Ovary (tissue), 7 donors: ENCODE measurements at regions not wholly inside any gene's neighbourhood (a gene's known extent, or its start where the extent isn't known, plus 50 kb on each side); places are given as distances from the start of the nearest gene placed in this dataset.

ENCODE experiments used
- DNase-seq, 5 donors: peaks; one replicate each; pipeline ENCODE4 v3.0.0-alpha.2; 2019 to 2020
- H3K27ac ChIP-seq, 2 donors: fragments of 200-600 bp; one replicate each; pipeline versions ENCODE4 v1.5.1 to v1.8.0; 2019 to 2022
- H3K27me3 ChIP-seq: fragments of 200-600 bp; one replicate; pipeline ENCODE4 v1.8.0; 2022
- H3K36me3 ChIP-seq: fragments of 200-600 bp; sonication (generic); one replicate; pipeline ENCODE4 v1.5.1; 2019
- H3K4me1 ChIP-seq: one replicate; pipeline ENCODE4 v1.8.1; 2013; ENCODE audit warnings: mild to moderate bottlenecking, moderate library complexity; ENCODE audit not compliant: insufficient read depth
- H3K4me3 ChIP-seq: fragments of 200-600 bp; sonication (generic); one replicate; pipeline ENCODE4 v1.5.1; 2017
- H3K9me3 ChIP-seq, 2 donors: fragments of 200-600 bp in 1 of 2; sonication (generic) in 1 of 2; one replicate each; pipeline versions ENCODE4 v1.5.1 to v1.8.1; 2013 to 2019; ENCODE audit warnings: mild to moderate bottlenecking in 1 of 2, moderate library complexity in 1 of 2
- EP300 ChIP-seq: sonication (generic); formaldehyde crosslinking; IDR thresholded peaks from one replicate; pipeline ENCODE4 v1.6.1; 2017; ENCODE audit warnings: antibody characterized with exemption
- POLR2A ChIP-seq: fragments of 450-650 bp; IDR thresholded peaks from one replicate; pipeline ENCODE4 v1.6.1; 2017; ENCODE audit warnings: antibody characterized with exemption, mild to moderate bottlenecking, moderate library complexity
- WGBS, 3 donors: extraction: QIAGEN DNeasy Blood & Tissue Kit in 1 of 3; methylation state at CpG; one replicate each; pipeline versions ENCODE4 v1.1.5 to v1.1.7; 2013 to 2017; 5-methylcytosine and 5-hydroxymethylcytosine counted together
- intact Hi-C, 4 donors: fragments of 100-400 bp; cut with DNase I; formaldehyde crosslinking; loops; one replicate each; pipeline versions ENCODE4 v1.11.0 to v1.15.1; 2022 to 2023
- TF ChIP-seq, protein P1 (sequence below), 3 donors: fragments of 450-650 bp in 2 of 3; fragments of 200-600 bp in 1 of 3; IDR thresholded peaks; one replicate each; pipeline versions ENCODE4 v1.5.1 to v1.8.0; 2016 to 2022; ENCODE audit warnings: antibody characterized with exemption in 3 of 3, mild to moderate bottlenecking in 1 of 3
- donor health status: DM: no; HTN: no; CAD: no; lungs with moderate emphysema.
- donor health status: DM: no; HTN: no; CAD: no.
- donor health status: Bipolar disorder and iron deficiency.
- donor health status: DM: no; HTN: no; CAD: no.
- donor health status: DM: yes; HTN: yes; CAD: no.

DNA sequence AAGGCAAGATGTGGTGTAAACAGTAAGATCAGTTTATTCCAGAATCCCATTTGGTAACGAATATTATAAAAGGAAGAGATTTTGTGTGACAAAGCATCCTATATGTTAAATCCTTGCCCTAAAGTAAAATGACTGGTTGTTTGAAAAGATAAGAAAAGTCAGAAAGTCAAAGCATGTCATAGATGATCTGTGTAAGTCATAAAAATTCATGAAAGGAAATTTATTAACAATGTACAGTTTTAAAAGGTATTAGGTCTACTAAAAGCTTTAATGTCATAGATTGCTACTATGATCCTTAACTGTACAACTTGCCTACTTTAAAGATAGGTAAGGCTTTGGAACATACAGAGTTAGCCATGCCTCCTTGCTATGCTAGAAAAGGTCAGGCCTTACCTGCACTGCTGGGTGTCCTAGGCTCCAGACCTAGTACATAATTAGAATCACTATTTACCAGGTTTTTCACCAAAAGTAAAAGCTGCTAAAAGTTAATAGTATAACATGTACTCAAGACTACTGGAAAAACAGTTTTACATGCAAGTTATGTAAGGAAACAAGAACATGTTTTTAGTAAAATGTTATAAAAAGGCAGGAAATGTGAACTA is 1090.1 kb upstream of the ADGRB3 start:
- no peak overlapping the region for H3K27ac ChIP-seq
- intact Hi-C loops: no loop called here
- no peak overlapping the region for H3K4me3 ChIP-seq
- no peaks in the 10 kb centered on the region for H3K4me1 ChIP-seq
- no peaks in the 10 kb centered on the region for H3K27me3 ChIP-seq
- H3K36me3 ChIP-seq: no peaks in the 10 kb centered on the region
- no peaks in the 10 kb centered on the region for H3K9me3 ChIP-seq
- TF ChIP-seq POLR2A (no peak), EP300 (no peak)
- TF ChIP-seq, protein P1, sequence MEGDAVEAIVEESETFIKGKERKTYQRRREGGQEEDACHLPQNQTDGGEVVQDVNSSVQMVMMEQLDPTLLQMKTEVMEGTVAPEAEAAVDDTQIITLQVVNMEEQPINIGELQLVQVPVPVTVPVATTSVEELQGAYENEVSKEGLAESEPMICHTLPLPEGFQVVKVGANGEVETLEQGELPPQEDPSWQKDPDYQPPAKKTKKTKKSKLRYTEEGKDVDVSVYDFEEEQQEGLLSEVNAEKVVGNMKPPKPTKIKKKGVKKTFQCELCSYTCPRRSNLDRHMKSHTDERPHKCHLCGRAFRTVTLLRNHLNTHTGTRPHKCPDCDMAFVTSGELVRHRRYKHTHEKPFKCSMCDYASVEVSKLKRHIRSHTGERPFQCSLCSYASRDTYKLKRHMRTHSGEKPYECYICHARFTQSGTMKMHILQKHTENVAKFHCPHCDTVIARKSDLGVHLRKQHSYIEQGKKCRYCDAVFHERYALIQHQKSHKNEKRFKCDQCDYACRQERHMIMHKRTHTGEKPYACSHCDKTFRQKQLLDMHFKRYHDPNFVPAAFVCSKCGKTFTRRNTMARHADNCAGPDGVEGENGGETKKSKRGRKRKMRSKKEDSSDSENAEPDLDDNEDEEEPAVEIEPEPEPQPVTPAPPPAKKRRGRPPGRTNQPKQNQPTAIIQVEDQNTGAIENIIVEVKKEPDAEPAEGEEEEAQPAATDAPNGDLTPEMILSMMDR (IDR thresholded peaks at IDR 0.05): no peak
- no peak for DNase-seq
- WGBS, 3 donors: 87 to 90% (median 89%) methylated on average over 1 of the region's 1 CpG

DNA sequence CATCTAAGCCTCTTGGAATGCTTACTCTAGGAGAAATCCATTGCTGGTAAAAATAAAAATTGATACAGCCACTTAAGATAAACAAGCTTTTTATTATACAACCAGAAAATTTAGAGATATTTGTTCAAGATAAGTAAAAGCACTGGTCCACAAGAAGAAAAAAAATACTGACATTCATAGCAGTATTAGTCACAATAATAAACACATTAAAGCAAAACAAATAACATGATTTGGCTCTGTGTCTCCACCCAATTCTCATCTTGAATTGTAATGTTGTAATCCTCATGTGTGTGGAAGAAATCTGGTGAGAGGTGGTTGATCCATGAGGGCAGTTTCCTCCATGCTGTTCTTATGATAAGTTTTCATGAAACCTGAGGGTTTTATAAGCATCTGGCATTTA is 1093.5 kb upstream of the ADGRB3 start:
- Histone ChIP-seq H3K9me3 (no peaks in the 10 kb centered on the region), H3K27ac (no peak overlapping the region), H3K27me3 (no peaks in the 10 kb centered on the region), H3K36me3 (no peaks in the 10 kb centered on the region), H3K4me1 (no peaks in the 10 kb centered on the region), H3K4me3 (no peak overlapping the region)
- TF ChIP-seq, protein P1 (IDR thresholded peaks at IDR 0.05): no peak
- TF ChIP-seq EP300: no peak
- TF ChIP-seq POLR2A: no peak
- no peak for DNase-seq
- intact Hi-C loops: no loop called here

DNA sequence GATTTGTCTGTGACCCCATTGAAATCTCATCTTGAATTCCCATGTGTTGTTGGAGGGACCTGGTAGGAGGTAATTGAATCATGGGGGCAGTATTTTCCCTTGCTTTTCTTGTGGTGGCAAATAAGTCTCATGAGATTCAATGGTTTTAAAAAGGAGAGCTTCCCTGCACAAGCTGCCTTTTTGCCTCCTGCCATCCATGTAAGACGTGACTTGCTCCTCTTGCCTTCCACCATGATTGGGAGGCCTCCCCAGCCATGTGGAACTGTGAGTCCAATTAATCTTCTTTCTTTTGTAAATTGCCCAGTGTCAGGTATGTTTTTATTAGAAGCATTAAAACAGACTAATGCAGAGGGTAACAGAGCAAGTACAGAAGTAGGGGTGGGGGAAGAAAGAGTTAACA is 1097.0 kb upstream of the ADGRB3 start:
- Histone ChIP-seq H3K4me1 (no peaks in the 10 kb centered on the region), H3K4me3 (no peak overlapping the region), H3K9me3 (no peaks in the 10 kb centered on the region), H3K36me3 (no peaks in the 10 kb centered on the region), H3K27ac (no peak overlapping the region), H3K27me3 (no peaks in the 10 kb centered on the region)
- no peak for TF ChIP-seq EP300
- TF ChIP-seq, protein P1 (IDR thresholded peaks at IDR 0.05): no peak
- TF ChIP-seq POLR2A: no peak
- DNase-seq: no peak
- 61 to 78% (median 65%) methylated on average over 1 of the region's 1 CpG for WGBS, 3 donors
- intact Hi-C loops: no loop called here

DNA sequence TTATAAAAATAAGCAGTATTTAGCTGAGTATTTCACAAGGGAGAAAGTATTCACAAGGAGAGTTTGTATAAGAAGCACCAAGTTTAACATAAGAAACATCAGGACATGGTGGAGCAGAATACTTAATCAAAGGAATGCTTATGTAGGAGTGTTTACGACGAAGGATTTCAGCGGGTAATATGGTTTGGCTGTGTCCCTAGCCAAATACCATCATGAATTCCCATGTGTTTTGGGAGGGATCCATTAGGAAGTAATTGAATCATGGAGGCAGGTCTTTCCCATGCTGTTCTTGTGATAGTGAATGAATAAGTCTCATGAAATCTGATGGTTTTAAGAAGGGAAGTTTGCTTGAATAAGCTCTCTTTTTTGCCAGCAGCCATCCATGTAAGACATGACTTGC is 1099.1 kb upstream of the ADGRB3 start:
- H3K27ac ChIP-seq: no peak overlapping the region
- H3K27me3 ChIP-seq: no peaks in the 10 kb centered on the region
- no peak overlapping the region for H3K4me3 ChIP-seq
- no peaks in the 10 kb centered on the region for H3K4me1 ChIP-seq
- no peaks in the 10 kb centered on the region for H3K36me3 ChIP-seq
- WGBS, 3 donors: 80 to 85% (median 84%) methylated on average over 3 of the region's 3 CpGs
- no peak for DNase-seq
- no peaks in the 10 kb centered on the region for H3K9me3 ChIP-seq
- intact Hi-C loops: no loop called here
- TF ChIP-seq EP300: no peak
- TF ChIP-seq, protein P1 (IDR thresholded peaks at IDR 0.05): no peak
- TF ChIP-seq POLR2A: no peak
